ENCODE measurements at regions not wholly inside any gene's neighbourhood (a gene's known extent, or its start where the extent isn't known, plus 50 kb on each side); places are given as distances from the start of the nearest gene placed in this dataset.

DNA sequence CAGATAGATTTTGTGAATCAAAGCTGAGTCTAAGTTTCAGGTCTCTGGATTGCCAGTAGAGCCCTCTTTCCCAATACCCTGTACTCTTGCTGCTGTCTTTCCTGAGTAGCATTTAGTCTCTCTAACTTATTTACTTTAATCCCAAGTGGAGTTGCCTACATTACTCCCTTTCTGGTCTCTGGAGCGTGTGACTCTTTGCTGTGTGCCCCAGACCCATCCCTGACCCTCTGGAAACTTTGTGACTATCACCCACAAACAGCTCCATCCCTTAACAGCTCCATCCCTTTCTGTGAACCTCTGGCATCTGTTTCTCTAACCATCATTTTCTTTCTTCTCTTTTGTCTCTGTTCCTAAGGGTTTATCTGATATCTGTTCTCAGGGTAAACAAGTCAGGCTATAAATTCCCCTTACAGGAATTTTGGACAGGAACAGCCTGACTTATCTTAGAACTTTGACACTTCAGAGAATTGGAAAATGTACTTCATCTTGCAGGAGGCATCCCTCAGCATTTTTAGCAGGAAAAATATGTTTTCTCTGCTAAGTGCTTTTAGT is 1167.1 kb upstream of the SEMA6A start:
- TF ChIP-seq ASH2L (IDR thresholded peaks at IDR 0.05; ENCODE audit: borderline replicate concordance, low read depth) (no peak), RUNX3 (IDR thresholded peaks at IDR 0.05; ENCODE audit: low read length) (no peak)
- TF ChIP-seq, protein P1, sequence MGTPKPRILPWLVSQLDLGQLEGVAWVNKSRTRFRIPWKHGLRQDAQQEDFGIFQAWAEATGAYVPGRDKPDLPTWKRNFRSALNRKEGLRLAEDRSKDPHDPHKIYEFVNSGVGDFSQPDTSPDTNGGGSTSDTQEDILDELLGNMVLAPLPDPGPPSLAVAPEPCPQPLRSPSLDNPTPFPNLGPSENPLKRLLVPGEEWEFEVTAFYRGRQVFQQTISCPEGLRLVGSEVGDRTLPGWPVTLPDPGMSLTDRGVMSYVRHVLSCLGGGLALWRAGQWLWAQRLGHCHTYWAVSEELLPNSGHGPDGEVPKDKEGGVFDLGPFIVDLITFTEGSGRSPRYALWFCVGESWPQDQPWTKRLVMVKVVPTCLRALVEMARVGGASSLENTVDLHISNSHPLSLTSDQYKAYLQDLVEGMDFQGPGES (IDR thresholded peaks at IDR 0.05) = no peak
- TF ChIP-seq, protein P2, sequence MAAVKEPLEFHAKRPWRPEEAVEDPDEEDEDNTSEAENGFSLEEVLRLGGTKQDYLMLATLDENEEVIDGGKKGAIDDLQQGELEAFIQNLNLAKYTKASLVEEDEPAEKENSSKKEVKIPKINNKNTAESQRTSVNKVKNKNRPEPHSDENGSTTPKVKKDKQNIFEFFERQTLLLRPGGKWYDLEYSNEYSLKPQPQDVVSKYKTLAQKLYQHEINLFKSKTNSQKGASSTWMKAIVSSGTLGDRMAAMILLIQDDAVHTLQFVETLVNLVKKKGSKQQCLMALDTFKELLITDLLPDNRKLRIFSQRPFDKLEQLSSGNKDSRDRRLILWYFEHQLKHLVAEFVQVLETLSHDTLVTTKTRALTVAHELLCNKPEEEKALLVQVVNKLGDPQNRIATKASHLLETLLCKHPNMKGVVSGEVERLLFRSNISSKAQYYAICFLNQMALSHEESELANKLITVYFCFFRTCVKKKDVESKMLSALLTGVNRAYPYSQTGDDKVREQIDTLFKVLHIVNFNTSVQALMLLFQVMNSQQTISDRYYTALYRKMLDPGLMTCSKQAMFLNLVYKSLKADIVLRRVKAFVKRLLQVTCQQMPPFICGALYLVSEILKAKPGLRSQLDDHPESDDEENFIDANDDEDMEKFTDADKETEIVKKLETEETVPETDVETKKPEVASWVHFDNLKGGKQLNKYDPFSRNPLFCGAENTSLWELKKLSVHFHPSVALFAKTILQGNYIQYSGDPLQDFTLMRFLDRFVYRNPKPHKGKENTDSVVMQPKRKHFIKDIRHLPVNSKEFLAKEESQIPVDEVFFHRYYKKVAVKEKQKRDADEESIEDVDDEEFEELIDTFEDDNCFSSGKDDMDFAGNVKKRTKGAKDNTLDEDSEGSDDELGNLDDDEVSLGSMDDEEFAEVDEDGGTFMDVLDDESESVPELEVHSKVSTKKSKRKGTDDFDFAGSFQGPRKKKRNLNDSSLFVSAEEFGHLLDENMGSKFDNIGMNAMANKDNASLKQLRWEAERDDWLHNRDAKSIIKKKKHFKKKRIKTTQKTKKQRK (IDR thresholded peaks at IDR 0.05; ENCODE audit: low read depth, low read length) = no peak
- TF ChIP-seq, protein P3, sequence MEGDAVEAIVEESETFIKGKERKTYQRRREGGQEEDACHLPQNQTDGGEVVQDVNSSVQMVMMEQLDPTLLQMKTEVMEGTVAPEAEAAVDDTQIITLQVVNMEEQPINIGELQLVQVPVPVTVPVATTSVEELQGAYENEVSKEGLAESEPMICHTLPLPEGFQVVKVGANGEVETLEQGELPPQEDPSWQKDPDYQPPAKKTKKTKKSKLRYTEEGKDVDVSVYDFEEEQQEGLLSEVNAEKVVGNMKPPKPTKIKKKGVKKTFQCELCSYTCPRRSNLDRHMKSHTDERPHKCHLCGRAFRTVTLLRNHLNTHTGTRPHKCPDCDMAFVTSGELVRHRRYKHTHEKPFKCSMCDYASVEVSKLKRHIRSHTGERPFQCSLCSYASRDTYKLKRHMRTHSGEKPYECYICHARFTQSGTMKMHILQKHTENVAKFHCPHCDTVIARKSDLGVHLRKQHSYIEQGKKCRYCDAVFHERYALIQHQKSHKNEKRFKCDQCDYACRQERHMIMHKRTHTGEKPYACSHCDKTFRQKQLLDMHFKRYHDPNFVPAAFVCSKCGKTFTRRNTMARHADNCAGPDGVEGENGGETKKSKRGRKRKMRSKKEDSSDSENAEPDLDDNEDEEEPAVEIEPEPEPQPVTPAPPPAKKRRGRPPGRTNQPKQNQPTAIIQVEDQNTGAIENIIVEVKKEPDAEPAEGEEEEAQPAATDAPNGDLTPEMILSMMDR (IDR thresholded peaks at IDR 0.05 in 2 of 3, conservative IDR thresholded peaks at IDR 0.05 in 1 of 3; ENCODE audit: control insufficient read depth in 2 of 3, extremely low read depth in 1 of 3, insufficient read depth in 1 of 3, low read depth in 3 of 3, low read length in 3 of 3) = no peak

Measured in GM12878 (cell line).